Spleen (tissue), 7 donors: ENCODE measurements at regions not wholly inside any gene's neighbourhood (a gene's known extent, or its start where the extent isn't known, plus 50 kb on each side); places are given as distances from the start of the nearest gene placed in this dataset.

Source experiments
- CTCF ChIP-seq, 11 experiments: fragments of 200-600 bp in 7 of 11; fragments of 450-650 bp in 4 of 11; sonication (generic) in 4 of 11; IDR thresholded peaks in 8 of 11; conservative IDR thresholded peaks in 3 of 11; 1 replicate in 7 of 11; 2 replicates in 4 of 11; pipeline versions ENCODE4 v1.4.0 to v1.8.0; 2016 to 2021; ENCODE audit warnings: antibody characterized with exemption in 11 of 11, inconsistent platforms in 4 of 11, mild to moderate bottlenecking in 1 of 11
- POLR2A ChIP-seq, 3 donors: fragments of 450-650 bp; IDR thresholded peaks; one replicate each; pipeline ENCODE4 v1.5.1; 2017; ENCODE audit warnings: antibody characterized with exemption in 3 of 3, mild to moderate bottlenecking in 1 of 3
- POLR2AphosphoS5 ChIP-seq, 3 donors: sonication (generic); formaldehyde crosslinking; IDR thresholded peaks; one replicate each; pipeline ENCODE4 v1.5.1; 2017; ENCODE audit warnings: antibody characterized with exemption in 3 of 3
- donor health status: DM: no; HTN: no; CAD: no; lungs with moderate emphysema.
- donor health status: DM: no; HTN: no; CAD: no.
- donor health status: DM: no; HTN: no; CAD: no.

- TF ChIP-seq CTCF (IDR thresholded peaks at IDR 0.05 in 8 of 11, conservative IDR thresholded peaks at IDR 0.05 in 3 of 11): no peak
- no peak for TF ChIP-seq POLR2A (IDR thresholded peaks at IDR 0.05)
- no peak for TF ChIP-seq POLR2AphosphoS5 (IDR thresholded peaks at IDR 0.05)
Observed at GRCh38 chr2:230619491-230619890, 93.2 kb upstream of the CAB39 start.
